ENCODE measurements at regions not wholly inside any gene's neighbourhood (a gene's known extent, or its start where the extent isn't known, plus 50 kb on each side); places are given as distances from the start of the nearest gene placed in this dataset.

- ChIA-PET POLR2A (no interaction called here), CTCF (no interaction called here)
- Histone ChIP-seq H3K9me3 (ENCODE audit: control insufficient read depth, insufficient read depth, low read depth, low read length) (no peaks in the 10 kb centered on the region), H3K36me3 (ENCODE audit: control insufficient read depth in 2 of 2, insufficient read depth in 1 of 2, low read length in 2 of 2) (no peaks in the 10 kb centered on the region), H3K4me3 (ENCODE audit: low read depth, low read length) (no peak overlapping the region), H3K4me1 (ENCODE audit: control insufficient read depth, insufficient read depth, low read length) (peaks cover 23% of the 10 kb centered on the region), H3K27ac (ENCODE audit: extremely low read depth, low read depth, low read length) (no peak overlapping the region)
- TF ChIP-seq ZNF747 (tag by site-specific recombination; IDR thresholded peaks at IDR 0.05) (no peak), REST (tag by site-specific recombination; IDR thresholded peaks at IDR 0.05) (no peak), ZNF670 (tag by site-specific recombination; IDR thresholded peaks at IDR 0.05; ENCODE audit: low read depth) (0 out of 2 replicates have a peak, but pooled peaks have one; percentile 17), PRDM2 (tag by site-specific recombination; IDR thresholded peaks at IDR 0.05; ENCODE audit: borderline replicate concordance) (no peak), ZNF274 (IDR thresholded peaks at IDR 0.05; ENCODE audit: low read length) (no peak), ZNF274 (tag by site-specific recombination; IDR thresholded peaks at IDR 0.05; ENCODE audit: borderline replicate concordance) (no peak), ZNF366 (tag by site-specific recombination; conservative IDR thresholded peaks at IDR 0.05) (peak; percentile 99), ZNF600 (tag by site-specific recombination; IDR thresholded peaks at IDR 0.05) (no peak), ZBTB11 (tag by site-specific recombination; conservative IDR thresholded peaks at IDR 0.05; ENCODE audit: low read depth) (no peak), ZNF624 (tag by site-specific recombination; IDR thresholded peaks at IDR 0.05) (no peak), ZNF433 (tag by site-specific recombination; IDR thresholded peaks at IDR 0.05; ENCODE audit: low read depth) (no peak), ZBTB20 (tag by site-specific recombination; IDR thresholded peaks at IDR 0.05) (no peak), SP2 (tag by site-specific recombination; IDR thresholded peaks at IDR 0.05) (peak; percentile 16; the same call in 1 of the 2 replicates), MZF1 (tag by site-specific recombination; IDR thresholded peaks at IDR 0.05; ENCODE audit: borderline replicate concordance) (no peak), ZNF114 (tag by site-specific recombination; IDR thresholded peaks at IDR 0.05) (peak; percentile 51; the same call in 1 of the 2 replicates), ZNF248 (tag by site-specific recombination; IDR thresholded peaks at IDR 0.05) (no peak), ZNF169 (tag by site-specific recombination; IDR thresholded peaks at IDR 0.05) (peak; percentile 11; the same call in 1 of the 2 replicates), ZSCAN30 (tag by site-specific recombination; IDR thresholded peaks at IDR 0.05) (no peak), ZNF776 (tag by site-specific recombination; IDR thresholded peaks at IDR 0.05; ENCODE audit: borderline replicate concordance) (peak; percentile 62; the same call in 1 of the 2 replicates), ZNF184 (tag by site-specific recombination; IDR thresholded peaks at IDR 0.05) (no peak), ZNF768 (tag by site-specific recombination; IDR thresholded peaks at IDR 0.05) (no peak)
- TF ChIP-seq, protein P1, sequence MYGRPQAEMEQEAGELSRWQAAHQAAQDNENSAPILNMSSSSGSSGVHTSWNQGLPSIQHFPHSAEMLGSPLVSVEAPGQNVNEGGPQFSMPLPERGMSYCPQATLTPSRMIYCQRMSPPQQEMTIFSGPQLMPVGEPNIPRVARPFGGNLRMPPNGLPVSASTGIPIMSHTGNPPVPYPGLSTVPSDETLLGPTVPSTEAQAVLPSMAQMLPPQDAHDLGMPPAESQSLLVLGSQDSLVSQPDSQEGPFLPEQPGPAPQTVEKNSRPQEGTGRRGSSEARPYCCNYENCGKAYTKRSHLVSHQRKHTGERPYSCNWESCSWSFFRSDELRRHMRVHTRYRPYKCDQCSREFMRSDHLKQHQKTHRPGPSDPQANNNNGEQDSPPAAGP (tag by site-specific recombination; IDR thresholded peaks at IDR 0.05), result no peak
Measured at GRCh38 chr9:129456549-129457324, 164.2 kb downstream of the C9orf50 start.
